Left ventricle myocardium inferior (tissue), 1 donor: ENCODE measurements at regions not wholly inside any gene's neighbourhood (a gene's known extent, or its start where the extent isn't known, plus 50 kb on each side); places are given as distances from the start of the nearest gene placed in this dataset.

Experiments
- DNase-seq: peaks from one replicate; pipeline ENCODE4 v3.0.0-alpha.2; 2020
- H3K27ac ChIP-seq: fragments of 200-600 bp; replicated peaks from 2 replicates; pipeline ENCODE4 v1.8.0; 2021
- H3K27me3 ChIP-seq: fragments of 200-600 bp; 2 replicates; pipeline ENCODE4 v1.8.0; 2021; ENCODE audit warnings: low read depth
- H3K36me3 ChIP-seq: fragments of 200-600 bp; 2 replicates; pipeline ENCODE4 v1.8.0; 2021
- H3K4me1 ChIP-seq: fragments of 200-600 bp; 2 replicates; pipeline ENCODE4 v1.8.0; 2021
- H3K4me3 ChIP-seq: fragments of 200-600 bp; 2 replicates; pipeline ENCODE4 v1.8.0; 2021; ENCODE audit warnings: mild to moderate bottlenecking, moderate library complexity
- H3K9me3 ChIP-seq: fragments of 200-600 bp; replicated peaks from 2 replicates; pipeline ENCODE4 v1.8.0; 2021
- CTCF ChIP-seq: fragments of 200-600 bp; IDR thresholded peaks from 2 replicates; pipeline ENCODE4 v1.8.0; 2021; ENCODE audit warnings: antibody characterized with exemption, mild to moderate bottlenecking, borderline replicate concordance
- intact Hi-C: fragments of 100-400 bp; cut with micrococcal nuclease; formaldehyde crosslinking; loops from one replicate; pipeline ENCODE4 v1.11.0; 2022
- donor health status: DM: no; HTN: yes; CAD: no; lungs with severe emphysema.

DNA sequence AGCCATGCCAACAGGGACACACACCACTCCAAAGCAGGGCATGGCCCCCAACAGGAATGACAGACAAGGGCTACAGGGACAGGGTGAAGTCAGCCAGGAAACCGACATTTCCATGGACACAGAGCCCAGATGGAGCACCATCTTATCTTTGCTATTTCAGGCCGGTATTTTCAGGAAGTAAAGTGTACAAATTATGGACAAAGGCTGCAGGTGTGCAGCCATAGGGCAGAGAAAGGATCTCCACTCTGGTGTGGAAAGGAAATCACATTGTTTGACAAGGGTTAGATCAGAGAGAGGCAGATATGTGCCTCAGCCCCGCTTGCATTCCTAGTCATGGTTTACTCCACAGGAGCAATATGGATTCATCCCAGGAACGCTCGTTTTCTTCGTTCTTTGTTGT lies 81.7 kb upstream of the SLC22A23 start:
- Histone ChIP-seq H3K36me3 (no peaks in the 10 kb centered on the region), H3K4me3 (no peak overlapping the region), H3K9me3 (no peaks in the 10 kb centered on the region), H3K27ac (no peak overlapping the region), H3K27me3 (peaks cover 38% of the 10 kb centered on the region), H3K4me1 (no peaks in the 10 kb centered on the region)
- DNase-seq = no peak
- intact Hi-C loops = no loop called here
- no peak for TF ChIP-seq CTCF

DNA sequence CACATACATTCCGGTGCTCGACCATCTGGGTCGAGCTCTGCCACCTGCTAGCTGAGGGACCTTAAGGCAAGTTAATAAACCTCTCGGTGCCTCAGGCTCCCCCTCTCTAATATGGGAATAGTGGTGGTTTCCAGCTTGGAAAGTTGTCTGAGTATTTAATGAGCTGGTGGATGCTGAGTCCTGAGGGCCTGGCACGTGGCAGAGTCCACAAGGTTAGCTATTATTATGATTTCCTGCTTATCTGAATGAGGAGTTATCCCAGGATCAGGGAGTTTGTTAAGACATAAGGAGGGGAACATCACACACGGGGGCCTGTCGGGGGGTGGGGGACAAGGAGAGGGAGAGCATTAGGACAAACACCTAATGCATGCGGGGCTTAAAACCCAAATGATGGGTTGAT lies 80.1 kb upstream of the SLC22A23 start:
- intact Hi-C loops = no loop called here
- DNase-seq = no peak

DNA sequence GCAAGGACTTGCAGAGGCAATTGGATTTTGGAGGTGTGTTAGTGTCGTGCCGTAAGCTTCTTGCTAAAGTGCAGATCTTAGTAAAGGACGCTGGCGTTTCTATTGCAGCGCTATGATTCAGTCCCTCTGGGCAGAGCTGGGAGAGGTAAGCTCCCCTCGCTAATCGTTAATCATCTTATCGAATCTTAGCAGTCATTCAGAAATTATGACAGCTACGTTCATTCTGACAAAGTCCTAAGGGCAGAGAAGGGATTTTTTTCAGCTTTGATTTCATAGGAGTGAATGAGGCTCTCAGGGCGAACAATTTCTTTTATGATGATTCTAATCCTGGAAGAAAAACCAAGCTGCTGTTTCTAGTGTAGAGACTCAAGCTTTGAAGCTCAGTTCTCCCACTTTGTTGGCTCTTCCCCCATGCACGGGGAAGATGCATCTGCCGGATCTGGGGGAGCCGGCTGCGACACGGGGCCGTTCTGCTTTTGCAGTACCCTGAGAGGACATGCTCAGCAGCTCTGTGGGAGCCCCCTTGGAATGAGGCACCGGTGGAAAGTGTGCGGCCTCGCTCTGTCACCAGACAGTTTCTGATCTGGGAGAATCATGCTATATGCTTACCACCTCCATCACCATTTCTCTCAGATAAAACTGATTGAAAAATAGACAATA lies 79.1 kb upstream of the SLC22A23 start:
- TF ChIP-seq CTCF = no peak
- intact Hi-C loops = no loop called here
- Histone ChIP-seq H3K36me3 (no peaks in the 10 kb centered on the region), H3K27me3 (peaks cover 41% of the 10 kb centered on the region), H3K27ac (no peak overlapping the region), H3K9me3 (no peaks in the 10 kb centered on the region), H3K4me3 (no peak overlapping the region), H3K4me1 (no peaks in the 10 kb centered on the region)
- no peak for DNase-seq

More for the DNA sequence above, 80.1 kb upstream of the SLC22A23 start:
- no peaks in the 10 kb centered on the region for H3K36me3 ChIP-seq
- H3K9me3 ChIP-seq = no peaks in the 10 kb centered on the region
- no peak overlapping the region for H3K27ac ChIP-seq
- no peak overlapping the region for H3K4me3 ChIP-seq
- peaks cover 41% of the 10 kb centered on the region for H3K27me3 ChIP-seq
- TF ChIP-seq CTCF = no peak
- H3K4me1 ChIP-seq = no peaks in the 10 kb centered on the region

- no peak for TF ChIP-seq CTCF
- H3K36me3 ChIP-seq = no peaks in the 10 kb centered on the region
- H3K27me3 ChIP-seq = peaks cover 44% of the 10 kb centered on the region
- H3K9me3 ChIP-seq = no peaks in the 10 kb centered on the region
- H3K4me3 ChIP-seq = no peak overlapping the region
- intact Hi-C loops = no loop called here
- no peak overlapping the region for H3K27ac ChIP-seq
- no peaks in the 10 kb centered on the region for H3K4me1 ChIP-seq
- no peak for DNase-seq
These were observed 78.4 kb upstream of the SLC22A23 start for GRCh38 chr6:3535033-3535775.

DNA sequence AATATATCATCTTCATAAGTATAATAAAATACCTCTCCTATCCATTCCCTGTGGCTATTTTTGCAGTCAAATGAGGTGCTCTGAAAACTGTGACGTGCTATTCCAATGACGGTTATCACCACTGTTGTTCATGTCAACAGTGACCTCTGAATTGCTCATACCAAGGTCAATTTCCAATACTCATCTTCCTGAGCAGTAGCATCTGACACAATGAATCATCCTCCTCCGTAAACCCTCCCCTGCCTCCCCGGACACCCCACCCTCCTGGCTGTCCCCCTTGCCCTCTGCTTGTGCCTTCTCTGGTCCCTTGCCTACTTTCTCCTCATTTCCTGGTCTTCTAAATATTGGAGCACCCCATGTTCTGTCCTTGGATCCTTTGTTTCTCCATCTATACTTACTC lies 77.7 kb upstream of the SLC22A23 start:
- Histone ChIP-seq H3K4me1 (no peaks in the 10 kb centered on the region), H3K9me3 (no peaks in the 10 kb centered on the region), H3K27me3 (peaks cover 44% of the 10 kb centered on the region), H3K4me3 (no peak overlapping the region), H3K36me3 (no peaks in the 10 kb centered on the region), H3K27ac (no peak overlapping the region)
- no peak for TF ChIP-seq CTCF
- DNase-seq = no peak
- intact Hi-C loops = no loop called here
